ENCODE measurements at regions not wholly inside any gene's neighbourhood (a gene's known extent, or its start where the extent isn't known, plus 50 kb on each side); places are given as distances from the start of the nearest gene placed in this dataset.

DNA sequence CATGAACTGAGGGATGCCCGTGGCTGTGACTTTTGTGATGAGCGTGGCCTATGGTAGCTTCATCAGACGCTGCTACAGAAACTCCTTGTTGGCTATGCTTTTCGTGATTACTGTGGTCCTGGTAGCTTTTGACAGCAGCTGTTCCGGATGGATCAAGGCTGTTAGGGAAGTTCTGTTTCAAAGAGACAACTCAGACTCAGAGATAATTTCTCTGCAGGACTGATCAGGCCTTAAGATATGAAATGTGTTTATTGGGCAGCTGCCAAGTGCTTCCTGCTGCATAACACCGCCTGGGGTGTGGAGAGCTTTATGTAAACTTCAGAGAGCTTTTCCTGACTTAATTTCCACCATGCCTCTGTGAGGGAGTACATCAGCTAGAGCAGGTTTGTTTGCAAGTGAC is 243.8 kb downstream of the TSN start:
- no peaks in the 10 kb centered on the region for H3K36me3 Mint-ChIP-seq (ENCODE audit: low read depth)
- DNase-seq (ENCODE audit: low spot score), result no peak
- no peak overlapping the region for H3K27ac Mint-ChIP-seq
- no peak overlapping the region for H3K4me3 Mint-ChIP-seq
- no peaks in the 10 kb centered on the region for H3K27me3 Mint-ChIP-seq (ENCODE audit: insufficient read depth)
- no peaks in the 10 kb centered on the region for H3K9me3 Mint-ChIP-seq
- H3K4me1 Mint-ChIP-seq (ENCODE audit: low read depth), result no peaks in the 10 kb centered on the region
- intact Hi-C loops (cut with micrococcal nuclease), result no loop called here

DNA sequence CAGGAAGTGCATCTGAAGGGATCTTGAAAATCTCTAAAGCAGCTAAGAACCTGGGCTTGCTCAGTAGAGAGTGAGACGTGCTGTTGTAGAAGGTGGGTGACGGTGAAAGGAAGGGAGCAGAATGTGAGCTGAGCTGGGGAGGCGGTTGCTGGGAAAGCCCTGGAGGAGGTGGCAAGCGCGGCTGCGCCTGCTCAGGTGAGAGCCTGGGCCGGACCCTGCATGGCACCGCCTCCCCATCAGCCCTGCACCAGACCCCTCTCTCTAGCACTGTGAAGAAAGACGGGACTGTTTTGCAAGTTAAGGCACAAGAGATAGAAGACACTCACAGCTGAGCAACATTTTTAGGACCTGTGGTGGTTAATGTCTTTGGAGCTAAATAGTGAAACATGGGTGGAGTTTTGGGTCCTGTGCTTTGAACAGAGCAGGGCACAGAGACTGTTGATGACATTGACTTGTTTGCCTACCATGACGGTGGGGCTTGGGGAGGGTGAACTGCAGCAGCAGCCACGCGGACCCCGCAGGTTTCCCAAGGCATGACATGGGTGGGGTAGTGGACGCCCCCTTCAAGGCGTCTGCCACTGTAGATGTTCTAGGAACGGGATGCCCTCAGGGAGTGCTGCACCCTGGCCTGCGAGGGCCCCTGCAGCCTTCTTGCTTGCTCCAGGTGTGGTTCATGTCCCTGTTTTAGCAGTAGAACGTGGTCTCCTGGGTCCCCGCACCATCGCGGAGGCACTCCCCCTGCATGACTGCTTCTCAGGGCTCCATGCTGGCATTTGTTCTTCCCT is 245.3 kb downstream of the TSN start:
- H3K9me3 Mint-ChIP-seq, result no peaks in the 10 kb centered on the region
- no peaks in the 10 kb centered on the region for H3K27me3 Mint-ChIP-seq (ENCODE audit: insufficient read depth)
- no peak for DNase-seq (ENCODE audit: low spot score)
- H3K27ac Mint-ChIP-seq, result no peak overlapping the region
- no peak overlapping the region for H3K4me3 Mint-ChIP-seq
- intact Hi-C loops (cut with micrococcal nuclease), result no loop called here
- no peaks in the 10 kb centered on the region for H3K36me3 Mint-ChIP-seq (ENCODE audit: low read depth)
- H3K4me1 Mint-ChIP-seq (ENCODE audit: low read depth), result no peaks in the 10 kb centered on the region

- H3K9me3 Mint-ChIP-seq, result no peaks in the 10 kb centered on the region
- DNase-seq (ENCODE audit: low spot score), result no peak
- H3K4me3 Mint-ChIP-seq, result no peak overlapping the region
Measured at GRCh38 chr2:122001441-122001874, 246.0 kb downstream of the TSN start.

DNA sequence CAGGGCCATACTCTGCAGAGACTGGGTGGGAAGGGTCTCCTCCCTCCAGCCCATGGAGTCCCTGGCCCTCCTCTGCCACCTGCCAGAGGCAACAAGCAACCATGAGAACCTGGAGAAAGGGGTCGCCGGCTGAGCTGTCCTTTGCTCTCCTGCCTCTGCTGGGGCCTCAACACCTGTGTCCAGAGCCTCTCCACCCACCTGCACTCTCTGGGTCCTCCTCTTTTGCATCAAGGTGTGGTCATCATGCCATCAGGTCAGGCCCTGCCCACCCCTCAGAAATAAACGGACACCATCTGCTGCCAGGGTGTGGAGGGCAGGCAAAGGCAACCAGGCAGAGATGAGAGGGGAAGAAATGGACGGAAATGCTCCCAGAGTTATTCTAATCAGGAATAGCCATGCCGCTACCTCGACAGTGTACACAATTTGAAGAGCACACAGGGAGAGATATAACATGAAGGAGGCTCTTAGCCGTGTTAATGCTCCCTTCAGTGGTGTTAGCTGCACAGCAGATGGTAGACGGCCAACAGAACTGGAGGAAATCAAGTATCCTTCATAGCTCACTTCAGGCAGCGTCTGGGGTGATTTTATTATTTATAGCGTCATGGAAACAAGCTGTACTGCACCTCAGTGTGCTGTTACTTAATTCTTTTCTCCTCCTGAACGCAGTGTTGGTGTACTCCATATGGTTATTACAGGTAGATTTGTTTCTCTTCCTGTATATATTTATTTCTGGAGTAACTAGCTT is 247.9 kb downstream of the TSN start:
- intact Hi-C loops (cut with micrococcal nuclease), result no loop called here
- Mint-ChIP-seq H3K27ac (no peak overlapping the region), H3K36me3 (ENCODE audit: low read depth) (no peaks in the 10 kb centered on the region), H3K27me3 (ENCODE audit: insufficient read depth) (peaks cover 4% of the 10 kb centered on the region), H3K9me3 (no peaks in the 10 kb centered on the region), H3K4me1 (ENCODE audit: low read depth) (no peaks in the 10 kb centered on the region), H3K4me3 (no peak overlapping the region)
- DNase-seq (ENCODE audit: low spot score), result no peak

More at GRCh38 chr2:122001441-122001874, 246.0 kb downstream of the TSN start:
- Mint-ChIP-seq H3K36me3 (ENCODE audit: low read depth) (no peaks in the 10 kb centered on the region), H3K4me1 (ENCODE audit: low read depth) (no peaks in the 10 kb centered on the region), H3K27me3 (ENCODE audit: insufficient read depth) (no peaks in the 10 kb centered on the region), H3K27ac (no peak overlapping the region)
- intact Hi-C loops (cut with micrococcal nuclease), result no loop called here

DNA sequence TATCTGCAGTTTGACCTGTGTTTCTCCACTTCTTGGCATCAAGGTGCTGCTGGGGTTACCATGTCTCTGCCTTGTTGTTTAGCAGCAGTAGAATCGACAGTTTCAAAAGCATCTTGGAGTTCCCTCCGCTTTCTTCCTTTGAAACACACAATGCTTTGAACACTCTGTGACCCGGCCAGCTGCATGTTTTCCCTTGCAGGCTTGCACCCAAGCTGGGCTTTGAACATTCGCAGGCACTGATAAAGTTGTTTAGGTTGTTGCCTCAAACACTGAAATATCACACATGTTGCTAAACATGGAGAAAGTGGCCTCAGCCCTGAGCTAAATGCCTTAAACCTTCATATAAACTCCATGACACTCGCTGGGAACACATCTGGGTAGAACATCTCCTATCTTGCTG is 251.7 kb downstream of the TSN start:
- H3K27ac Mint-ChIP-seq, result no peak overlapping the region

DNA sequence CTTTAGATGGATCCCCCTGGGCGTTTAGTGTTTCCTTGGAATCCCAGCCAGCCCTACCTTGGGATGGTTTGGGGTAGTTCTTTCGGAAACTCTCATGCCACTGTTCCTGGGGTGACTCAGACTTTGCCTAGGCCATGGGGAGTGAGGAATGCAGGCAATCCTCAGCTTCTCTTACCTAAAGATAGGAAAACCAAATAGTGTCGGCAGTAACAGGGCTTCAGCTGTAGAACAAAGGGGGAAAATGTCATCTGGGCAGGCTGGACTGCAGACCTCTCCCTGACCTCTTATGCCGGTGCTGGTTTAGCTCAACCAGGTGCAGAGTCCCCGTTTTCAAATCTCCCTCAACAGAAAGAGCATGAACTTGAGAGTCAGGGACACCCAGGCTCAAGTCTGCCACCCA is 252.1 kb downstream of the TSN start:
- intact Hi-C loops (cut with micrococcal nuclease), result no loop called here
- Mint-ChIP-seq H3K4me1 (ENCODE audit: low read depth) (no peaks in the 10 kb centered on the region), H3K9me3 (no peaks in the 10 kb centered on the region), H3K4me3 (no peak overlapping the region), H3K27ac (no peak overlapping the region), H3K27me3 (ENCODE audit: insufficient read depth) (peaks cover 4% of the 10 kb centered on the region), H3K36me3 (ENCODE audit: low read depth) (no peaks in the 10 kb centered on the region)
- no peak for DNase-seq (ENCODE audit: low spot score)

More for the DNA sequence above, 251.7 kb downstream of the TSN start:
- Mint-ChIP-seq H3K4me1 (ENCODE audit: low read depth) (no peaks in the 10 kb centered on the region), H3K9me3 (no peaks in the 10 kb centered on the region), H3K4me3 (no peak overlapping the region), H3K27me3 (ENCODE audit: insufficient read depth) (peaks cover 4% of the 10 kb centered on the region), H3K36me3 (ENCODE audit: low read depth) (no peaks in the 10 kb centered on the region)
- DNase-seq (ENCODE audit: low spot score), result no peak
- intact Hi-C loops (cut with micrococcal nuclease), result no loop called here

- Mint-ChIP-seq H3K4me3 (no peak overlapping the region), H3K27ac (no peak overlapping the region)
Measured at GRCh38 chr2:122009561-122009960, 254.1 kb downstream of the TSN start.

DNA sequence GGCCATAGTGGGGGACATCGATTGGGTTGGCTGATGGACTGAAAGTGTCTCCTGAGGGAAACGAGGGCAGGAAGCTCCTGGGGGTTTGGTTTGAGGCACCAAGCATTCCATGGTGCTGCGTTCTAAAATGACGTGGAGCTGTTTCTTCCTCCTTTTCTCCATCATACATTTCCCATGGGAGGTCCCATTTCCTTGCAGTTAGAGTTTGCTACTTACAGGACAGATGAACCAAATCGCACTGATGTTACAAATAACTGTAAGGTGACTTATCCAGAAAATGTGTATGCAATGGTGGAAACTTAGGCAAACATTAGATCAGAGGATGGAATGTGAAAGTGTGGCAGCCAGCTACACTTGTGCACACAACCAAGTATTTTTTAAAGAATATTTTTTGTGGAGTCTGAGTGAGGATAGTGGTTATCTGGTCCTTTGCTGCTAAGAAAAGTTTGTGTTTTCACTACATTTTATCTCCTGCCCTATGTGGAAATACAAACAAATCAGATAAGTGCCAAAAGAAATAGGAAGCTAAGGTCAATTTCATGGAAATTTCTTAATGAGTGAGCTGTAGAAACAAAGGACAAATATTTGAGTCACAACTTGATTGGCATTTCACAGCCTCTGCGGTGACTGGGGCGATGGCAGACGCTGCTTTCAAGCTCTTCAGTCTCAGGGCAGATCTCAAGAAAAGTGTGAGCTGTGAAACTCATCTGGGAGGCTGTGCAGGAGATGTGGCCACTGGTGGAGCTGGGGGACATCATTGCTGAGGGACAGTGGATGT is 256.2 kb downstream of the TSN start:
- intact Hi-C loops (cut with micrococcal nuclease), result no loop called here

More at GRCh38 chr2:122009561-122009960, 254.1 kb downstream of the TSN start:
- DNase-seq (ENCODE audit: low spot score), result no peak
- no peaks in the 10 kb centered on the region for H3K36me3 Mint-ChIP-seq (ENCODE audit: low read depth)
- H3K27me3 Mint-ChIP-seq (ENCODE audit: insufficient read depth), result peaks cover 4% of the 10 kb centered on the region
- intact Hi-C loops (cut with micrococcal nuclease), result no loop called here
- H3K4me1 Mint-ChIP-seq (ENCODE audit: low read depth), result no peaks in the 10 kb centered on the region
- no peaks in the 10 kb centered on the region for H3K9me3 Mint-ChIP-seq

DNA sequence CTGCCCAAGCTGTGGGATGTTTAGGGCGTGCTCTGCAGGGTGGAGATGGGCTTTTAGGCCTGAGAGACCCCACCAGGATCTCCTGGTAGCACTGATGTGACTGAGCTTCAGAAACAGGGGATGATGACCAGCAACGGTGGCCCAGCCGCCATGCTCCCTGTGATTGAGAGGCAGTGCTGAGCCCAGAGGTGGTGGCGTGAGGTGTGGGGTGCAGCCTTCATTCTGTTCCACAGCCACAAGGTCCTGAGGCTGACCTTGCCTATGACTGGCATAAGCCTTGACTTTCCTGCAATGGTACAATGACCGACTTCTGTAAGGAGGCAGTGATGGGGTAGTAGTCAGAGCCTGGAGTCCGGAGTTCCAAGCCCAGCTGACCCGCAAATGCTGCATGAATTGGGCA is 263.3 kb downstream of the TSN start:
- Mint-ChIP-seq H3K36me3 (ENCODE audit: low read depth) (no peaks in the 10 kb centered on the region), H3K4me1 (ENCODE audit: low read depth) (no peaks in the 10 kb centered on the region), H3K27ac (no peak overlapping the region), H3K27me3 (ENCODE audit: insufficient read depth) (peaks cover 4% of the 10 kb centered on the region), H3K9me3 (no peaks in the 10 kb centered on the region), H3K4me3 (no peak overlapping the region)
- intact Hi-C loops (cut with micrococcal nuclease), result no loop called here
- DNase-seq (ENCODE audit: low spot score), result no peak

More for the DNA sequence above, 256.2 kb downstream of the TSN start:
- H3K4me3 Mint-ChIP-seq, result no peak overlapping the region
- H3K36me3 Mint-ChIP-seq (ENCODE audit: low read depth), result no peaks in the 10 kb centered on the region
- no peaks in the 10 kb centered on the region for H3K9me3 Mint-ChIP-seq
- no peak overlapping the region for H3K27ac Mint-ChIP-seq
- peaks cover 4% of the 10 kb centered on the region for H3K27me3 Mint-ChIP-seq (ENCODE audit: insufficient read depth)
- DNase-seq (ENCODE audit: low spot score), result no peak
- no peaks in the 10 kb centered on the region for H3K4me1 Mint-ChIP-seq (ENCODE audit: low read depth)

DNA sequence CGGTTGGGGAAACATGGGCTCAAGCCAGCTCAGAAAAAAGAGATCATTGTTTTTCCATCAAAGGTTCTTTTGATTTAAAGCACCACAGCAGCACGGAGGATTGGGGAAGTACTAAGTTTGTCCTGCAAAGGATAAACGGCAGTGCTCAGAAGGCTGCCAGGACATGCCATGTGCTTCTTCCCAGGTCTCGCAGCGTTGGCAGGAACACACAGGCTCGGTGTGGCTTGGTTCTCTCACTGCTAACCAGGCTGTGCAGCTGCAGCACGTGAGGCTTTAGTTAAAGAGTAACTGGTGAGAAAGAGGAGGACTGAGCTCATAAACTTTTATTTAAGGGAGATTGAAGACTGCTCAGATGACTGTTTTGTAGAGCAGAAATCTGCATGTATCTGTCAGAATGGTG is 264.3 kb downstream of the TSN start:
- H3K4me3 Mint-ChIP-seq, result no peak overlapping the region
- no peak for DNase-seq (ENCODE audit: low spot score)
- no peak overlapping the region for H3K27ac Mint-ChIP-seq
- no peaks in the 10 kb centered on the region for H3K4me1 Mint-ChIP-seq (ENCODE audit: low read depth)
- no peaks in the 10 kb centered on the region for H3K9me3 Mint-ChIP-seq
- H3K27me3 Mint-ChIP-seq (ENCODE audit: insufficient read depth), result peaks cover 4% of the 10 kb centered on the region
- intact Hi-C loops (cut with micrococcal nuclease), result no loop called here
- no peaks in the 10 kb centered on the region for H3K36me3 Mint-ChIP-seq (ENCODE audit: low read depth)

DNA sequence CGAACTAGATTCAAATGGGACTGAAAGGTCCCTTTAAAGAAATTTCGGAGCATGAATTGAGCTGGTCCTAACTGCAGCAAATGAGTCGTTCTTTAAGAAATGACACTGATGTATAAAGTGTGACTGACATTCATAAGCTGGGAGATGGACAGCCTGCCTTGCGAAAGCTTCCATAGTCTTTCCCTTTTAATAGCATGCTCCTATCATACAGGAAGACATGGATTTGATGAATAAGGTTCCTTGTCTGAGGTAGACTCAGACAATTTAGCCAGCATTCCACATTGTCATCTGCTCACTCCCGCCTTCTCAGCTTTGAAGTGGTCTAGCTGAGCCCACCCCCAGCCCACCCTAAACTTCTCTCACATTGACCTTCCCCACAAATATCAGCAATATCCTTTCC is 264.9 kb downstream of the TSN start:
- Mint-ChIP-seq H3K27me3 (ENCODE audit: insufficient read depth) (peaks cover 4% of the 10 kb centered on the region), H3K27ac (no peak overlapping the region), H3K36me3 (ENCODE audit: low read depth) (no peaks in the 10 kb centered on the region), H3K9me3 (no peaks in the 10 kb centered on the region), H3K4me3 (no peak overlapping the region), H3K4me1 (ENCODE audit: low read depth) (no peaks in the 10 kb centered on the region)
- no peak for DNase-seq (ENCODE audit: low spot score)
- intact Hi-C loops (cut with micrococcal nuclease), result no loop called here

DNA sequence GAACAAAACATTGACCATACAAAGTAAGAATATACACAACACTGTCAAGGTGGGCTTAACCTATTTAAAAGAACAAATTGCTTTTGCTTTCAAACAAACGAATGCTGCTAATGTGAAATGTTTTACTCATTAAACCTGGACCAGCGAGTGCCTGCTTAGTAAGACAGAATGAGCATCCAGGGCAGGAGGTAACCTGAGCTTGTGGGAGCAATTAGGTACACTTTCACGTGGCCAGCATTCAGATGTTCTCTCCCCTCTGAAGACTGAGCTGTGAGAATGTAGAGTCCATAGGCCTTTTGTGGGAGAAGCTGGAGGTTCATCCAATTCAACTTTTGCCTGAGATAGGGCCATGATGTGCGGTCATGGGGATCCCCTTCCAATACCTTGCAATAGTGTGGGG is 266.5 kb downstream of the TSN start:
- DNase-seq (ENCODE audit: low spot score), result no peak
- intact Hi-C loops (cut with micrococcal nuclease), result no loop called here
- H3K9me3 Mint-ChIP-seq, result no peaks in the 10 kb centered on the region
- no peaks in the 10 kb centered on the region for H3K4me1 Mint-ChIP-seq (ENCODE audit: low read depth)
- H3K27ac Mint-ChIP-seq, result no peak overlapping the region
- no peak overlapping the region for H3K4me3 Mint-ChIP-seq
- no peaks in the 10 kb centered on the region for H3K36me3 Mint-ChIP-seq (ENCODE audit: low read depth)
- H3K27me3 Mint-ChIP-seq (ENCODE audit: insufficient read depth), result peaks cover 4% of the 10 kb centered on the region

- peaks cover 4% of the 10 kb centered on the region for H3K27me3 Mint-ChIP-seq (ENCODE audit: insufficient read depth)
Measured at GRCh38 chr2:122022531-122022930, 267.1 kb downstream of the TSN start.

More at GRCh38 chr2:122022531-122022930, 267.1 kb downstream of the TSN start:
- Mint-ChIP-seq H3K9me3 (no peaks in the 10 kb centered on the region), H3K4me3 (no peak overlapping the region), H3K4me1 (ENCODE audit: low read depth) (no peaks in the 10 kb centered on the region), H3K36me3 (ENCODE audit: low read depth) (no peaks in the 10 kb centered on the region), H3K27ac (no peak overlapping the region)
- DNase-seq (ENCODE audit: low spot score), result no peak
- intact Hi-C loops (cut with micrococcal nuclease), result no loop called here
